ENCODE measurements at regions not wholly inside any gene's neighbourhood (a gene's known extent, or its start where the extent isn't known, plus 50 kb on each side); places are given as distances from the start of the nearest gene placed in this dataset.

DNA sequence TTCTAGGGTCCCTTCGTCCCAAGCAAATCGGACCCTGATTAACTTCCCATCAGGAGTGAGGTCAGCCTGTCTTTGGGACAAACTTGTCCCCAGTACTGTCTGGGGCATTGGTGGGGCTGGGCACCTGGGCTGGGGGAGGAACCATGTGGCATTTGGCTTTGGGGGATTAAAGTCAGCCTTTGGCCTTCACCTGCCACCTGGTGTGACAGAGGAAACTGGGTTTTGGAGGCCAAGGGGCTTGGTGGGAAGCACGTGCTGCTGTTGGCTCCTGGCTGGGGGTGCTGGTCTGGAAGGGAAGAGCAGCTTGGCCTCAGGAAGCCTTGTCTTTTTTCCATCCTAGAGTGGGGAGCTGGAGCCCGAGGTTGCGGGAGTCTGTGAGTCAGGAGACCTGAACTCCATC is 78.4 kb upstream of the NECTIN1 start:
- TF ChIP-seq EZH2phosphoT487 (IDR thresholded peaks at IDR 0.05; ENCODE audit: insufficient read depth, low read depth) (no peak), EZH2 (IDR thresholded peaks at IDR 0.05; ENCODE audit: insufficient read depth, poor library complexity, severe bottlenecking) (no peak)

Measured in GM23248 (cell line).